ENCODE measurements at regions not wholly inside any gene's neighbourhood (a gene's known extent, or its start where the extent isn't known, plus 50 kb on each side); places are given as distances from the start of the nearest gene placed in this dataset.

DNA sequence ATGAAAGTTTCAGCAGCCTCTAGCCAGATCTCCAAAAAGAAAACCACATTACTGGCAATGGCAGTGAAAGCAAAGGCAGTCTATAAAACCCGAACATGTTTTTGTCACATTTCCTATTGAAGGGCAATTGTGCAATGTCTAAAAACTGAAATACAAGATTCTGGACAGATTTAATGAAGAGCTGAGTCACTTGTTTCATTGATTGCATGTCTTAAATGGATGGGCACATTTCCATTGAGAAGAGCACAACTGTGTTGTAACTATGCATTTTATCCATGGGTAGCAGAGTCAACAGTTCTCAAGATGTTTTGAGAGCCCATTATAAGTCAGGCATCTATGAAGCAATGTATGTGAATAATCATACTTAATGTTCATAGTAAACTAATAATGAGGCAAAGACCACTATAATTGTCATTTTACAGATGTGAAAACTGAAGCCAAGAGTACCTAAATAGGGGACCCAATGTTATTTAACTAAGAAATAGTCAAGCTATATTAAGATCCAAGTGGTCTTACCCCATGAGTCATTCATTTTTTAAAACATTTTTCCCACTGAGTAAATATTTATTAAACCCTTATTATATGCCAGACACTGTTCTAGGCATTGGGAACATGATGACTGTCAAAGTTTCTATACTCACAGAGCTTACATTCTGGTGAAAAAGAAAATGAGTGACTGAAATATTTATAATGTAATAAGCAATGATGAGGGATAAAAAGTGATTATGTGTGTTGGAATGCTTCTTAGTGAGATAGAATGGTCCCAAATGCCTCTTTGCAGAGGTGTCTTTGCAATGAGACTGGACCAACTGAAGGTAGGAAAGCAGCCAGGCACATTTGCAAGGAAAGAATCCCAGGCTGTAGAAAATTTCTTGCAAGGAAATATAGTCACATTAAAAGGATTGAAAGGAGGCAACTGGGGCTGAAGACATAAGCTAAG, 818.9 kb upstream of the ACVR2A start:
- no peak overlapping the region for H3K4me3 ChIP-seq (ENCODE audit: low read depth in 1 of 3, low read length in 3 of 3)
- FAIRE-seq = no peak
- peaks cover 1 to 18% of the 10 kb centered on the region in 2 donors for H3K9me3 ChIP-seq (ENCODE audit: control insufficient read depth in 2 of 2, insufficient read depth in 1 of 2, low read depth in 1 of 2, low read length in 1 of 2)
- no peak for DNase-seq
- no peaks in the 10 kb centered on the region for H3K36me3 ChIP-seq (ENCODE audit: control insufficient read depth in 3 of 3, insufficient read depth in 2 of 3, low read depth in 1 of 3, low read length in 3 of 3)
- 83 to 90% (median 85%) methylated on average over 1 of the region's 1 CpG for WGBS, 3 donors
- H3K27me3 ChIP-seq (ENCODE audit: control insufficient read depth in 3 of 3, insufficient read depth in 3 of 3, low read length in 3 of 3) = no peaks in the 10 kb centered on the region
- no peak overlapping the region for H3K27ac ChIP-seq (ENCODE audit: low read depth in 1 of 3, low read length in 2 of 3)
- H3K4me1 ChIP-seq (ENCODE audit: control insufficient read depth in 3 of 3, insufficient read depth in 2 of 3, low read depth in 1 of 3, low read length in 2 of 3) = peaks cover 4 to 20% (median 5%) of the 10 kb centered on the region in 3 donors

- Histone ChIP-seq H3K27me3 (ENCODE audit: control insufficient read depth in 3 of 3, insufficient read depth in 3 of 3, low read length in 3 of 3) (no peaks in the 10 kb centered on the region), H3K36me3 (ENCODE audit: control insufficient read depth in 3 of 3, insufficient read depth in 2 of 3, low read depth in 1 of 3, low read length in 3 of 3) (no peaks in the 10 kb centered on the region), H3K27ac (ENCODE audit: low read depth in 1 of 3, low read length in 2 of 3) (no peak overlapping the region), H3K4me3 (ENCODE audit: low read depth in 1 of 3, low read length in 3 of 3) (no peak overlapping the region), H3K4me1 (ENCODE audit: control insufficient read depth in 3 of 3, insufficient read depth in 2 of 3, low read depth in 1 of 3, low read length in 2 of 3) (peaks cover 0 to 12% (median 2%) of the 10 kb centered on the region in 3 donors), H3K9me3 (ENCODE audit: control insufficient read depth in 2 of 2, insufficient read depth in 1 of 2, low read depth in 1 of 2, low read length in 1 of 2) (peaks cover 1 to 18% of the 10 kb centered on the region in 2 donors)
- 85 to 96% (median 88%) methylated on average over 3 of the region's 3 CpGs for whole genome bisulfite sequencing, 3 donors
- DNase-seq (no peak), FAIRE-seq (no peak)
These were observed 825.5 kb upstream of the ACVR2A start for GRCh38 chr2:147019311-147019710.

GRCh38 chr2:147017951-147018645, 826.7 kb upstream of the ACVR2A start:
- H3K4me1 ChIP-seq (ENCODE audit: control insufficient read depth in 3 of 3, insufficient read depth in 2 of 3, low read depth in 1 of 3, low read length in 2 of 3) = peaks cover 0 to 12% (median 2%) of the 10 kb centered on the region in 3 donors
- H3K36me3 ChIP-seq (ENCODE audit: control insufficient read depth in 3 of 3, insufficient read depth in 2 of 3, low read depth in 1 of 3, low read length in 3 of 3) = no peaks in the 10 kb centered on the region
- FAIRE-seq = no peak
- no peaks in the 10 kb centered on the region for H3K27me3 ChIP-seq (ENCODE audit: control insufficient read depth in 3 of 3, insufficient read depth in 3 of 3, low read length in 3 of 3)
- H3K27ac ChIP-seq (ENCODE audit: low read depth in 1 of 3, low read length in 2 of 3) = no peak overlapping the region
- H3K4me3 ChIP-seq (ENCODE audit: low read depth in 1 of 3, low read length in 3 of 3) = no peak overlapping the region
- H3K9me3 ChIP-seq (ENCODE audit: control insufficient read depth in 2 of 2, insufficient read depth in 1 of 2, low read depth in 1 of 2, low read length in 1 of 2) = peaks cover 0 to 10% of the 10 kb centered on the region in 2 donors
- 79 to 87% (median 81%) methylated on average over 6 of the region's 6 CpGs for WGBS, 3 donors
- DNase-seq = no peak

DNA sequence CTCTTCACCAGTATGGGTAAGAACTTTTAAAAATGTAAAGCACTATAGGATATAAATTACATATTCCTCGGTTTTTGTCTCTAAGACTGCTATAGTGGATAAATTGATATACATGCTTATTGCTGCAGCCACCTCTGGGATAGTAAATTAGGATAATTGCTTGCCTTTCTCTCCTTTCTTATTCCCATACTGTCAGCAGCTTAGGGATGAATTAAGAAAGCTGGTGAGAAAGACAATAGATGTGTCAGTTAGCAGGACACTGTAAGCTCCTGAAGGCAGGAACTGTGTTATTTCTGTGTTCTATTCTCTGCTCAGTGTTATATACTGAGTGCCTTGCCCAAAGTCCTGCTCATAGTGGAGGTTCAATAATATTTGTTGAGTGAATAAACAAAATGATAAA, 828.6 kb upstream of the ACVR2A start:
- no peak for FAIRE-seq

GRCh38 chr2:147015591-147015990, 829.2 kb upstream of the ACVR2A start:
- Histone ChIP-seq H3K9me3 (ENCODE audit: control insufficient read depth in 2 of 2, insufficient read depth in 1 of 2, low read depth in 1 of 2, low read length in 1 of 2) (no peaks in the 10 kb centered on the region), H3K27ac (ENCODE audit: low read depth in 1 of 3, low read length in 2 of 3) (no peak overlapping the region), H3K36me3 (ENCODE audit: control insufficient read depth in 3 of 3, insufficient read depth in 2 of 3, low read depth in 1 of 3, low read length in 3 of 3) (no peaks in the 10 kb centered on the region), H3K27me3 (ENCODE audit: control insufficient read depth in 3 of 3, insufficient read depth in 3 of 3, low read length in 3 of 3) (peaks cover 0 to 2% (median 0%) of the 10 kb centered on the region in 3 donors), H3K4me1 (ENCODE audit: control insufficient read depth in 3 of 3, insufficient read depth in 2 of 3, low read depth in 1 of 3, low read length in 2 of 3) (peaks cover 0 to 12% (median 2%) of the 10 kb centered on the region in 3 donors), H3K4me3 (ENCODE audit: low read depth in 1 of 3, low read length in 3 of 3) (no peak overlapping the region)
- FAIRE-seq = no peak
- 16 to 40% (median 26%) methylated on average over 1 of the region's 1 CpG for WGBS, 3 donors
- DNase-seq = peak; percentile 54 to 76

More for the DNA sequence above, 828.6 kb upstream of the ACVR2A start:
- DNase-seq = no peak
- Histone ChIP-seq H3K4me3 (ENCODE audit: low read depth in 1 of 3, low read length in 3 of 3) (no peak overlapping the region), H3K4me1 (ENCODE audit: control insufficient read depth in 3 of 3, insufficient read depth in 2 of 3, low read depth in 1 of 3, low read length in 2 of 3) (peaks cover 0 to 12% (median 2%) of the 10 kb centered on the region in 3 donors), H3K27ac (ENCODE audit: low read depth in 1 of 3, low read length in 2 of 3) (no peak overlapping the region), H3K9me3 (ENCODE audit: control insufficient read depth in 2 of 2, insufficient read depth in 1 of 2, low read depth in 1 of 2, low read length in 1 of 2) (no peaks in the 10 kb centered on the region), H3K36me3 (ENCODE audit: control insufficient read depth in 3 of 3, insufficient read depth in 2 of 3, low read depth in 1 of 3, low read length in 3 of 3) (no peaks in the 10 kb centered on the region), H3K27me3 (ENCODE audit: control insufficient read depth in 3 of 3, insufficient read depth in 3 of 3, low read length in 3 of 3) (peaks cover 0 to under 1% (median 0%) of the 10 kb centered on the region in 3 donors)
- WGBS, 3 donors = 61 to 66% (median 63%) methylated on average over 1 of the region's 1 CpG

DNA sequence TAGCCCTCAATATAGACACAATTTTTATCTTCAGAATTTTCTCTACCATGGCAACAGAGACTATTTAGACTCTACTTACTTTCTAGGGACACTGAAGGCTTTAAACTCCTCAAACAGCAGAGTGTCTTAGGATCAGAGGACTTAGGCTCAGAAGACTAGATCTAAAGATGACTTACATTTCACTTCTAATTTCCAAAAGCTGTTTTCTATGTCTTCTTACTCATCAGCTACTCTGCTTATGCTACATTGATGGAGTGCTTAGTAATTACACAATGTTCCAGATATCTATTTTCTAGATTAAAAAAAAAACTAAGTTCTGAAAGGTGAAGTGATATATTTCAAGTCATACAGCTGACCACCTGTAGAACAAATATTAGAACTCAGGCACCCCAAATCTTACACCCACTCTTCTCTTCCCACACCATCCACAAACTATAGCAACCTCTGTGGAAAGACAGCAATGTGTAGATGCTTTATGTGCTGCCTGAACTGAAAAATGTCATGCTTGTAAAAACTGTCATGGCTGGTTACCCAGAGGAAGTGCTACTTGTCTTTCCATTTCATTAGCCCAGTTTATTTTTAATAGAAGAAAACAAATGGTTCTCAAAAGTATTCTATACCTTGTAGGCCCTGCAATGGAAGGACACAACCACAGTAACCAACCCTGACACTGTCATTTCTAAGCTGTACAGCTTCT, 831.0 kb upstream of the ACVR2A start:
- no peak for FAIRE-seq

GRCh38 chr2:147008481-147008880, 836.3 kb upstream of the ACVR2A start:
- 45 to 66% (median 55%) methylated on average over 2 of the region's 2 CpGs for WGBS, 3 donors
- Histone ChIP-seq H3K4me1 (ENCODE audit: control insufficient read depth in 3 of 3, insufficient read depth in 2 of 3, low read depth in 1 of 3, low read length in 2 of 3) (no peaks in the 10 kb centered on the region), H3K36me3 (ENCODE audit: control insufficient read depth in 3 of 3, insufficient read depth in 2 of 3, low read depth in 1 of 3, low read length in 3 of 3) (no peaks in the 10 kb centered on the region), H3K27ac (ENCODE audit: low read depth in 1 of 3, low read length in 2 of 3) (no peak overlapping the region), H3K27me3 (ENCODE audit: control insufficient read depth in 3 of 3, insufficient read depth in 3 of 3, low read length in 3 of 3) (peaks cover 0 to 2% (median 0%) of the 10 kb centered on the region in 3 donors), H3K4me3 (ENCODE audit: low read depth in 1 of 3, low read length in 3 of 3) (no peak overlapping the region), H3K9me3 (ENCODE audit: control insufficient read depth in 2 of 2, insufficient read depth in 1 of 2, low read depth in 1 of 2, low read length in 1 of 2) (no peaks in the 10 kb centered on the region)
- FAIRE-seq (no peak), DNase-seq (no peak)

More for the DNA sequence above, 831.0 kb upstream of the ACVR2A start:
- no peak overlapping the region for H3K27ac ChIP-seq (ENCODE audit: low read depth in 1 of 3, low read length in 2 of 3)
- no peaks in the 10 kb centered on the region for H3K9me3 ChIP-seq (ENCODE audit: control insufficient read depth in 2 of 2, insufficient read depth in 1 of 2, low read depth in 1 of 2, low read length in 1 of 2)
- peaks cover 0 to 12% (median 2%) of the 10 kb centered on the region in 3 donors for H3K4me1 ChIP-seq (ENCODE audit: control insufficient read depth in 3 of 3, insufficient read depth in 2 of 3, low read depth in 1 of 3, low read length in 2 of 3)
- no peak for DNase-seq
- H3K4me3 ChIP-seq (ENCODE audit: low read depth in 1 of 3, low read length in 3 of 3) = no peak overlapping the region
- peaks cover 0 to 2% (median 0%) of the 10 kb centered on the region in 3 donors for H3K27me3 ChIP-seq (ENCODE audit: control insufficient read depth in 3 of 3, insufficient read depth in 3 of 3, low read length in 3 of 3)
- no peaks in the 10 kb centered on the region for H3K36me3 ChIP-seq (ENCODE audit: control insufficient read depth in 3 of 3, insufficient read depth in 2 of 3, low read depth in 1 of 3, low read length in 3 of 3)

GRCh38 chr2:147006736-147007141, 838.1 kb upstream of the ACVR2A start:
- Histone ChIP-seq H3K9me3 (ENCODE audit: control insufficient read depth in 2 of 2, insufficient read depth in 1 of 2, low read depth in 1 of 2, low read length in 1 of 2) (no peaks in the 10 kb centered on the region), H3K36me3 (ENCODE audit: control insufficient read depth in 3 of 3, insufficient read depth in 2 of 3, low read depth in 1 of 3, low read length in 3 of 3) (no peaks in the 10 kb centered on the region), H3K4me3 (ENCODE audit: low read depth in 1 of 3, low read length in 3 of 3) (no peak overlapping the region), H3K4me1 (ENCODE audit: control insufficient read depth in 3 of 3, insufficient read depth in 2 of 3, low read depth in 1 of 3, low read length in 2 of 3) (no peaks in the 10 kb centered on the region), H3K27ac (ENCODE audit: low read depth in 1 of 3, low read length in 2 of 3) (no peak overlapping the region), H3K27me3 (ENCODE audit: control insufficient read depth in 3 of 3, insufficient read depth in 3 of 3, low read length in 3 of 3) (peaks cover 0 to 2% (median 0%) of the 10 kb centered on the region in 3 donors)
- 57 to 77% (median 73%) methylated on average over 2 of the region's 2 CpGs for WGBS, 3 donors
- FAIRE-seq = no peak
- no peak for DNase-seq
